Tibial nerve (tissue), 4 donors: ENCODE measurements at regions not wholly inside any gene's neighbourhood (a gene's known extent, or its start where the extent isn't known, plus 50 kb on each side); places are given as distances from the start of the nearest gene placed in this dataset.

Experiments
- DNase-seq, 2 donors: peaks; one replicate each; pipeline ENCODE4 v3.0.0-alpha.2; 2019; ENCODE audit warnings: low spot score in 2 of 2
- H3K27ac ChIP-seq, 4 donors: fragments of 200-600 bp; sonication (generic) in 3 of 4; one replicate each; pipeline ENCODE4 v1.5.1; 2017 to 2019; ENCODE audit warnings: mild to moderate bottlenecking in 1 of 4
- H3K27me3 ChIP-seq, 2 donors: fragments of 200-600 bp; sonication (generic) in 1 of 2; one replicate each; pipeline versions ENCODE4 v1.5.1 to v1.6.0; 2017 to 2019
- H3K36me3 ChIP-seq, 3 donors: fragments of 200-600 bp; sonication (generic); one replicate each; pipeline ENCODE4 v1.5.1; 2018 to 2019
- H3K4me1 ChIP-seq, 4 donors: fragments of 200-600 bp; sonication (generic) in 3 of 4; one replicate each; pipeline ENCODE4 v1.5.1; 2017 to 2019
- H3K4me3 ChIP-seq, 4 donors: fragments of 200-600 bp; sonication (generic) in 3 of 4; one replicate each; pipeline ENCODE4 v1.5.1; 2017 to 2019; ENCODE audit warnings: mild to moderate bottlenecking in 1 of 4, moderate library complexity in 1 of 4
- H3K9me3 ChIP-seq, 4 donors: fragments of 200-600 bp; sonication (generic) in 3 of 4; one replicate each; pipeline ENCODE4 v1.5.1; 2017 to 2019
- EP300 ChIP-seq, 2 donors: sonication (generic); formaldehyde crosslinking; IDR thresholded peaks; one replicate each; pipeline ENCODE4 v1.6.1; 2017; ENCODE audit warnings: antibody characterized with exemption in 2 of 2, mild to moderate bottlenecking in 1 of 2
- POLR2A ChIP-seq, 2 donors: fragments of 450-650 bp; IDR thresholded peaks; one replicate each; pipeline ENCODE4 v1.6.1; 2017; ENCODE audit warnings: antibody characterized with exemption in 2 of 2, mild to moderate bottlenecking in 2 of 2, moderate library complexity in 2 of 2
- WGBS, 2 donors: methylation state at CpG; one replicate each; pipeline ENCODE4 v1.1.5; 2018; 5-methylcytosine and 5-hydroxymethylcytosine counted together
- TF ChIP-seq, protein P1 (sequence below), 5 experiments: fragments of 200-600 bp in 3 of 5; fragments of 450-650 bp in 2 of 5; sonication (generic) in 3 of 5; IDR thresholded peaks; one replicate each; pipeline ENCODE4 v1.5.1; 2016 to 2019; ENCODE audit warnings: antibody characterized with exemption in 5 of 5, mild to moderate bottlenecking in 3 of 5, moderate library complexity in 2 of 5

DNA sequence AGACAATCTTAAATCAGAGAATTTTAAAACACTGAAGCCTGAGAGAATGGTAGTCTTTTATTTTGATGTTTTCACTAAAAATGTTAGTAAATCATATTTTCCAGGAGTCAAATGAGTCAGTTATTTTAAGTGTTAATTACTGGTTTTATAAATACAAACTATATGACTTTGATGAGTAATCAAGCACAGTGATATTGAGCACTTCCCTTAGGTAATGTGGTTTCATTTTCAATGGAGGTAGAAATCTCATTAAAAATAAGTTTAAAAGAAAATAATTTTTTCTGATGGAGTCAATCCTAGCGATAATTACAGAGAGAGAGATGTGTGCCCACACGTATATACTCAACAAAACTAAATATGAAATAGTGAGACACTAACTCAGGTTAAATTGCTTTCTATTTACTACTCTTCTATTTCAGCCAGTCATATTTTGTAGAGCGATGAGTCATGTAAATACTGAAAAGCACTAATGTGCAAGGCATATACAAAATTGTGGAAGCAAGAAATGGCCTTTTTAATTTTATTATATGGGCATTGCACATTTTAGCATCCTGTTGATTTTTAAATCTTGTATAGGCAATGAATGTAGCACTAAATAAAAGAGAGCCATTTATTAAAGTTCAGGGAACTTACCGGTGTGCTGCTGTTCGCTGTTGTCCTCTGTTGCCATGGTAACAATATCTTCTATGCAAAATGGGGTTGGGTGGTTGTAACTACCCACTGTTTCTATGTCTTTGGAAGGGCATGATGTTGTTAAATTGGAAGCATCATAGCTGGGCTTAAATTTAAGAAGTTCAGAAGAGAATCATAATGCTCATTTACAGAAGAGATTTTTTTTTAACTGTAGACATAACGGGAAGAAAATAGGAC is 513.7 kb downstream of the TLL1 start:
- 68 to 70% methylated on average over 6 of the region's 6 CpGs for WGBS, 2 donors
- TF ChIP-seq EP300 (IDR thresholded peaks at IDR 0.05) (no peak), POLR2A (IDR thresholded peaks at IDR 0.05) (no peak)
- TF ChIP-seq, protein P1, sequence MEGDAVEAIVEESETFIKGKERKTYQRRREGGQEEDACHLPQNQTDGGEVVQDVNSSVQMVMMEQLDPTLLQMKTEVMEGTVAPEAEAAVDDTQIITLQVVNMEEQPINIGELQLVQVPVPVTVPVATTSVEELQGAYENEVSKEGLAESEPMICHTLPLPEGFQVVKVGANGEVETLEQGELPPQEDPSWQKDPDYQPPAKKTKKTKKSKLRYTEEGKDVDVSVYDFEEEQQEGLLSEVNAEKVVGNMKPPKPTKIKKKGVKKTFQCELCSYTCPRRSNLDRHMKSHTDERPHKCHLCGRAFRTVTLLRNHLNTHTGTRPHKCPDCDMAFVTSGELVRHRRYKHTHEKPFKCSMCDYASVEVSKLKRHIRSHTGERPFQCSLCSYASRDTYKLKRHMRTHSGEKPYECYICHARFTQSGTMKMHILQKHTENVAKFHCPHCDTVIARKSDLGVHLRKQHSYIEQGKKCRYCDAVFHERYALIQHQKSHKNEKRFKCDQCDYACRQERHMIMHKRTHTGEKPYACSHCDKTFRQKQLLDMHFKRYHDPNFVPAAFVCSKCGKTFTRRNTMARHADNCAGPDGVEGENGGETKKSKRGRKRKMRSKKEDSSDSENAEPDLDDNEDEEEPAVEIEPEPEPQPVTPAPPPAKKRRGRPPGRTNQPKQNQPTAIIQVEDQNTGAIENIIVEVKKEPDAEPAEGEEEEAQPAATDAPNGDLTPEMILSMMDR (IDR thresholded peaks at IDR 0.05): no peak
- Histone ChIP-seq H3K27me3 (no peaks in the 10 kb centered on the region), H3K36me3 (no peaks in the 10 kb centered on the region), H3K27ac (no peak overlapping the region), H3K4me1 (no peaks in the 10 kb centered on the region), H3K9me3 (no peaks in the 10 kb centered on the region), H3K4me3 (no peak overlapping the region)
- DNase-seq: no peak

DNA sequence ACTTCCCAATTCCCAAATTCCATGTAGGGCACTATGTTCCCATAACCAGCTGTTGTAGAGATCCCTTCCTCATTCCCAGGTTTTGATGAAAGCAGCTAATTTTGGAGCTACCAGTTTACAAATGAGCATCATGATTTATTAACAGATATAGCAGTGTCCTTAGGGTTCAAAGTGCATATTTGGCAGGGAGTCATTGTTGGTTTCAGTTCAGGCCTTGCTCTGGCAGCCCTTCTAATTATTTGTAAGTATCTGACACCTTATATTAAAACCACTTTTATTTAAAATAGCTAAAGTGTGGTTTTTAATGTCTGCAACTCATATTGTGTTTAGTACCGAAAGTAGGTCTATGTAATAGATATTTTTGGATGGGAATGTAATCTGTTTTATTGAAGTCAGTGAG is 518.5 kb downstream of the TLL1 start:
- no peak overlapping the region for H3K4me3 ChIP-seq
- H3K27ac ChIP-seq: no peak overlapping the region
- no peaks in the 10 kb centered on the region for H3K9me3 ChIP-seq
- no peaks in the 10 kb centered on the region for H3K4me1 ChIP-seq
- WGBS, 2 donors: 72 to 79% methylated on average over 1 of the region's 1 CpG
- TF ChIP-seq, protein P1 (IDR thresholded peaks at IDR 0.05): no peak
- TF ChIP-seq EP300 (IDR thresholded peaks at IDR 0.05) (no peak), POLR2A (IDR thresholded peaks at IDR 0.05) (no peak)
- DNase-seq: no peak
- H3K36me3 ChIP-seq: no peaks in the 10 kb centered on the region
- no peaks in the 10 kb centered on the region for H3K27me3 ChIP-seq

DNA sequence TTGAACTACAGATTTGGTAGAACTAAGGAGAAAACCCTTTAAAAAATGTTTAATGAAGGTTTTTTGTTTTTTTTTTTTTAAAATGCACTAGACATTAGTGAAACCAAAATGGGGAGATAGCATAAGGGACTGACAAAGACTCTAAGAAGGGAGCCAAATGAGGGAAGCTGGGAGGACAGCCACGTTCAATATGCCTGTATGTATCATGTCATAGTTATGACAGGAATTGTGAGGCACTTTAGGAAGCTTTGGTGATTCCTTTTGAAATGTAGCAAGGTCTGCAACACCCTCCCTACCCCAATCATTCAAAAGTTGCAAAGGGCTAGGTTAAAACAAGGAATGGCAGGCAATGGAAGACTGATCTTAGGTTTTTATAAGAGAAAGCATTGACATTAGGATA is 526.0 kb downstream of the TLL1 start:
- 53 to 60% methylated on average over 1 of the region's 1 CpG for WGBS, 2 donors
- Histone ChIP-seq H3K27me3 (no peaks in the 10 kb centered on the region), H3K36me3 (no peaks in the 10 kb centered on the region), H3K4me1 (no peaks in the 10 kb centered on the region), H3K9me3 (peaks cover 0 to 4% (median 0%) of the 10 kb centered on the region in 4 donors), H3K4me3 (no peak overlapping the region), H3K27ac (no peak overlapping the region)
- DNase-seq: no peak
- TF ChIP-seq, protein P1 (IDR thresholded peaks at IDR 0.05): no peak
- TF ChIP-seq EP300 (IDR thresholded peaks at IDR 0.05) (no peak), POLR2A (IDR thresholded peaks at IDR 0.05) (no peak)

DNA sequence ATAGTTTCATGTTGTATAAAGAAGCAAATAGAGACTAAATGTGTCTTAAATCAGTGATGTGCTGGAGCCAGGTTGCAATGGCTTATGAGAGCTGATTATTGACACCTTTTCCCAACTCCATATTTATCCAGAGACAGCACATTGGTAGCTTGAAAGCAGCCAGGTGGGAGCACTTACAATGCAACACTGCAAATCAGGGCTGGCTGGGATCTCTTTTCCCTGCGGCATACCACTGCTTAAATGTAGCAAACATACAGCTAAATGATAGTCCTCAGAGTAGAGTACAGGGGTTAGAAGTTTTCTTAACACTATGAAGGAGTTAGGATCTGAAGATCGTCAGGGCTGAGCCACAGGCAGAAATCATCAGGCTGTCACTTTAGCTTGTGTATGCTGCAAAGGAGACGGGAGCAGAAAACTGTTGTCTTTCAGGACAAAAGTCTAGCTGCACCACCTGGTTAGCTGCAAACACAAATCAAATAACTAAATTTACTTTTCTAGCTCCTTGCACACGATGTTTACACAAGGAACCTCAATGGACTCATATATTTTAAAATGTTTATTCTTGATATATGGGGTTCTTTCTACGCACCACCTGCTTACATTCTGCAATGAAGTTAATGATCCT is 527.3 kb downstream of the TLL1 start:
- no peak for DNase-seq
- H3K27ac ChIP-seq: no peak overlapping the region
- H3K36me3 ChIP-seq: no peaks in the 10 kb centered on the region
- H3K9me3 ChIP-seq: peaks cover 0 to 4% (median 0%) of the 10 kb centered on the region in 4 donors
- no peak for TF ChIP-seq POLR2A (IDR thresholded peaks at IDR 0.05)
- TF ChIP-seq, protein P1 (IDR thresholded peaks at IDR 0.05): no peak
- no peak for TF ChIP-seq EP300 (IDR thresholded peaks at IDR 0.05)
- no peak overlapping the region for H3K4me3 ChIP-seq
- no peaks in the 10 kb centered on the region for H3K4me1 ChIP-seq
- H3K27me3 ChIP-seq: no peaks in the 10 kb centered on the region
- 49 to 61% methylated on average over 5 of the region's 5 CpGs for WGBS, 2 donors

DNA sequence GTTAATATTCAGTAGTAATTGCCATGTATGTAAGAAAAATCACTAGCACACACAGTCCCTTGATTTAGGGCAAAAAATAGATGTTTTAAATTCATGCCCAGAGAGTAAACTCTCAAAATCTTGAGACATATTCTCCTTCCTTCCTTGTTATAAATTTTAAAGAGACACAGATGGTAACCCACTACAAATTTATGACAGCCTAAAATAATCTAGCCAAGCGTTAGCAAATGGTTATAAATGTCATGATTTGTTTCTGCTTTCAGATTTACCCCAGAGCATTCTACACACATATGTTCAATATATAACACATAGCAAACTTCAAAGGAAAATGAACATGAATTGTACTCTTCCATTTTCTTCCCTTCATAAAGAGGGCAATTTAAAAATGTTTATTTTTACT is 540.3 kb downstream of the TLL1 start:
- no peak for TF ChIP-seq POLR2A (IDR thresholded peaks at IDR 0.05)
- TF ChIP-seq, protein P1 (IDR thresholded peaks at IDR 0.05): no peak
- no peak for TF ChIP-seq EP300 (IDR thresholded peaks at IDR 0.05)
- H3K4me3 ChIP-seq: no peak overlapping the region
- WGBS, 2 donors: 20 to 36% methylated on average over 1 of the region's 1 CpG
- no peak for DNase-seq
- H3K36me3 ChIP-seq: no peaks in the 10 kb centered on the region
- H3K27ac ChIP-seq: no peak overlapping the region
- H3K9me3 ChIP-seq: no peaks in the 10 kb centered on the region
- H3K4me1 ChIP-seq: no peaks in the 10 kb centered on the region
- no peaks in the 10 kb centered on the region for H3K27me3 ChIP-seq
